IPS-15b (cell line): ENCODE measurements at regions not wholly inside any gene's neighbourhood (a gene's known extent, or its start where the extent isn't known, plus 50 kb on each side); places are given as distances from the start of the nearest gene placed in this dataset.

Experiments used
- H3K27me3 ChIP-seq: one replicate; pipeline ENCODE4 v1.6.1; 2013; ENCODE audit warnings: low read length; ENCODE audit not compliant: control insufficient read depth, insufficient read depth
- H3K36me3 ChIP-seq: one replicate; pipeline ENCODE4 v1.6.1; 2013; ENCODE audit warnings: low read length; ENCODE audit not compliant: control insufficient read depth, insufficient read depth
- H3K4me1 ChIP-seq: one replicate; pipeline ENCODE4 v1.6.1; 2013; ENCODE audit warnings: mild to moderate bottlenecking, low read length; ENCODE audit not compliant: control insufficient read depth, insufficient read depth
- H3K4me3 ChIP-seq: one replicate; pipeline ENCODE4 v1.5.1; 2013; ENCODE audit warnings: low read depth, low read length
- H3K9ac ChIP-seq: one replicate; pipeline ENCODE4 v1.6.1; 2013; ENCODE audit warnings: low read depth, mild to moderate bottlenecking, low read length
- H3K9me3 ChIP-seq: one replicate; pipeline ENCODE4 v1.6.1; 2013; ENCODE audit warnings: mild to moderate bottlenecking, low read length; ENCODE audit not compliant: control insufficient read depth, insufficient read depth

- H3K9ac ChIP-seq, result no peak overlapping the region
- no peaks in the 10 kb centered on the region for H3K36me3 ChIP-seq
- H3K4me1 ChIP-seq, result no peaks in the 10 kb centered on the region
- no peaks in the 10 kb centered on the region for H3K27me3 ChIP-seq
- no peak overlapping the region for H3K4me3 ChIP-seq
- no peaks in the 10 kb centered on the region for H3K9me3 ChIP-seq
Observed at GRCh38 chr21:16842696-16843035, 670.2 kb upstream of the CXADR start.

DNA sequence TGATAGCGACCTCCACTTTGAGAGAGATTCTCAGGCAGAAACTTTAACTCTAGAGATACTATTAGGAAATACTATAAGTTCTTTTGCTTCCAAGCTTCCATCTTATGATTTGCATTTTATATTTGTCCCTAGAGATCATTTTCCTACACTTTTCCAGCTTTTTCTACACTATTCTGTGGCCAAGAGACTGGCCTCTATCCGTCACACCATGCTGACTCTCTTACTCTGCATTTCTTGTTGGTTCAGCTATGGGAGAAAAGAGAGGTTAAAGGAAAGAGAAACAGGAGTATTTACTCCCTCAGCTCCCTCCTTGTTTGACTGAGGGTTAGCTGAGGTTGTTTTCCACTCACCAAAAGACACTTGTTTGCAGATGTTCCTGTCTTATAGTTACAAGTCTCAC, 665.6 kb upstream of the CXADR start:
- Histone ChIP-seq H3K4me3 (no peak overlapping the region), H3K27me3 (no peaks in the 10 kb centered on the region), H3K9ac (no peak overlapping the region), H3K36me3 (no peaks in the 10 kb centered on the region), H3K4me1 (no peaks in the 10 kb centered on the region), H3K9me3 (no peaks in the 10 kb centered on the region)

- Histone ChIP-seq H3K9me3 (no peaks in the 10 kb centered on the region), H3K36me3 (no peaks in the 10 kb centered on the region), H3K4me1 (no peaks in the 10 kb centered on the region), H3K9ac (no peak overlapping the region), H3K4me3 (no peak overlapping the region), H3K27me3 (no peaks in the 10 kb centered on the region)
Observed at GRCh38 chr21:16851054-16851453, 661.8 kb upstream of the CXADR start.

DNA sequence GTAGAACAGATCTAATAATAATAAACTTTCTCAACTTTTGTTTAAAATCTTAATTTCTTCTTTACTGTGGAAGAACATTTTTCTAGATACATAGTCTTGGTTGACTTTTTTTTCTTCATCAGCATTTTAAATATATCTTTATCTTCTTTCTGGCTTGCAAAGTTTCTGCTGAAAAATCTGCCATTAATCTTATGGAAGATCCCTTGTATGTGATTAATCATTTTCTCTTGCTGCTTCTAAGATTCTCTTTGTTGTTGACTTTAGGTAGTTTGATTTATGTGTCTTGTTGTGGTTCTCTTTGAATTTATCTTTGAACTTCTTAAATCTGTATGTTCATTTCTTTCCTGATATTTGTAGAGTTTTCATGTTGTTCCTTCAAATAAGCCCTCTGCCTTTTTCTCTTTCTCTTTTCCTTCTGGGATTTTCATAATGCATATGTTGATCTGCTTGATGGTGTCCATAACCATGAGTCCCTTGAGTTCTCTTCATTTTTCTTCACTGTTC, 657.6 kb upstream of the CXADR start:
- Histone ChIP-seq H3K9me3 (no peaks in the 10 kb centered on the region), H3K4me3 (no peak overlapping the region), H3K36me3 (no peaks in the 10 kb centered on the region), H3K9ac (no peak overlapping the region), H3K27me3 (no peaks in the 10 kb centered on the region), H3K4me1 (no peaks in the 10 kb centered on the region)

GRCh38 chr21:16863362-16863905, 649.4 kb upstream of the CXADR start:
- H3K9me3 ChIP-seq, result no peaks in the 10 kb centered on the region
- H3K27me3 ChIP-seq, result no peaks in the 10 kb centered on the region
- no peak overlapping the region for H3K9ac ChIP-seq
- H3K4me1 ChIP-seq, result peaks cover 11% of the 10 kb centered on the region
- no peaks in the 10 kb centered on the region for H3K36me3 ChIP-seq
- H3K4me3 ChIP-seq, result no peak overlapping the region

DNA sequence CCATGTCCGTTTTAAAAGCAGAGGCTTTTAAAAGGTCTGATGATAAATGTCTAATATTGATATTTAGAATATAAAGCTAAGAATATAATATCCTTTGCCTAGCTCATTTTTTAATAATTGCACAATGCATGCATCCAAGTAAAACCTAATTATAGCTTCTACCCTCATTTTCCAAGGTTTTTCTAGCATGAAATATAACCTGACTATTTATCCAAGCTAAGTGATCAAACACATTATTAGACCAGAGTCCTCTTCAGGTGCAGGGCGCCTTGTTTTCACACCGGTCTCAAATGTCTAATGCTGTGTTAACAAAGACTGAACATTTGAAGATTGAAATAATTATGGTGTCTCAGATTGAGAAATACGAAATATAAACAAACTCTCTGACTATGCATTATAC, 648.9 kb upstream of the CXADR start:
- no peak overlapping the region for H3K4me3 ChIP-seq

DNA sequence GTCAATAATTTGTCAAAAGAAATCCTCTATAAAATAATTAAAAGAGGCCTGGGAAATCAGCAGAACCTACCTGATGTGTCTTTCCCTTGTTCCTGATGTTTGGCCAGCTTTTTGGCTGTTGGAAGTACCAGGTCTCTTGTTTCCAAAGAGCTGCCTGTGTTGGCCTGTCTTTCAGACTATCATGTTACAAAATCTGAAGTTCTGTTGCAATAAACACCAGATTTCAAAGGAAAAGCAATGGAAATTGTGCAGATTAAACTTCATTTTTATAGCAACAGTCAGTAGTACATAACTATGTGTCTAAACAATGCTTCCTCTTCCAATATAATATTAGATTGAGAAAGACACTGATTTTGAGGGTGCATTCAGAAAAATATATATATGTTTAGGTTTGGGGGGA, 647.2 kb upstream of the CXADR start:
- Histone ChIP-seq H3K9ac (no peak overlapping the region), H3K4me3 (no peak overlapping the region), H3K27me3 (no peaks in the 10 kb centered on the region), H3K9me3 (no peaks in the 10 kb centered on the region), H3K36me3 (no peaks in the 10 kb centered on the region), H3K4me1 (peaks cover 11% of the 10 kb centered on the region)

More for the DNA sequence above, 648.9 kb upstream of the CXADR start:
- Histone ChIP-seq H3K4me1 (peaks cover 11% of the 10 kb centered on the region), H3K9me3 (no peaks in the 10 kb centered on the region), H3K27me3 (no peaks in the 10 kb centered on the region), H3K9ac (no peak overlapping the region), H3K36me3 (no peaks in the 10 kb centered on the region)

- Histone ChIP-seq H3K9me3 (no peaks in the 10 kb centered on the region), H3K9ac (no peak overlapping the region), H3K4me3 (no peak overlapping the region), H3K27me3 (no peaks in the 10 kb centered on the region), H3K4me1 (peaks cover 5% of the 10 kb centered on the region), H3K36me3 (no peaks in the 10 kb centered on the region)
Observed at GRCh38 chr21:16866851-16867250, 646.0 kb upstream of the CXADR start.

GRCh38 chr21:16870103-16870502, 642.7 kb upstream of the CXADR start:
- H3K36me3 ChIP-seq, result no peaks in the 10 kb centered on the region
- no peak overlapping the region for H3K4me3 ChIP-seq
- H3K9me3 ChIP-seq, result no peaks in the 10 kb centered on the region
- no peaks in the 10 kb centered on the region for H3K4me1 ChIP-seq
- H3K9ac ChIP-seq, result no peak overlapping the region
- no peaks in the 10 kb centered on the region for H3K27me3 ChIP-seq

GRCh38 chr21:16872616-16873015, 640.2 kb upstream of the CXADR start:
- no peaks in the 10 kb centered on the region for H3K9me3 ChIP-seq
- H3K36me3 ChIP-seq, result no peaks in the 10 kb centered on the region
- no peak overlapping the region for H3K9ac ChIP-seq
- no peaks in the 10 kb centered on the region for H3K4me1 ChIP-seq
- H3K27me3 ChIP-seq, result no peaks in the 10 kb centered on the region
- H3K4me3 ChIP-seq, result no peak overlapping the region

GRCh38 chr21:16873176-16873575, 639.7 kb upstream of the CXADR start:
- no peaks in the 10 kb centered on the region for H3K27me3 ChIP-seq
- no peaks in the 10 kb centered on the region for H3K4me1 ChIP-seq
- no peaks in the 10 kb centered on the region for H3K36me3 ChIP-seq
- H3K9me3 ChIP-seq, result no peaks in the 10 kb centered on the region
- no peak overlapping the region for H3K9ac ChIP-seq
- no peak overlapping the region for H3K4me3 ChIP-seq

DNA sequence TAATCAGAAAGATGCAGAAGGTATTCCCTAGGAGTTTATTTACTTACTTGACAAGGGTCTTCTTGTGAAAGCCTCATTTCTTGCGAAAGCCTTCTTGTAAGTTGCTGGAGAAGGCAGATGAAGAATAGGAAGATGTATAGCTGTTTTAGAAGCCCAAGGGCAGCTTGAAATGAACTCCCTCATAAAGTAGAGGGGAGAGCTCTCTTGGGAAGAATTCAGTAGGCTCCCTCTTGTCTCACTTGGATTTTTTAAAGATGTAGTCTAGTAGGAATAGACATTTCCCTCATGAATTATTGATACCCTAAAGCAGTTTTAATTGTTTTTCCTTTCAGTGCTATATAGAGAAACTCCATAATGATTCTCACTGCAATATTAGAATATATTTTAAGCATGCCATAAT, 639.2 kb upstream of the CXADR start:
- no peak overlapping the region for H3K4me3 ChIP-seq
- no peaks in the 10 kb centered on the region for H3K36me3 ChIP-seq
- H3K27me3 ChIP-seq, result no peaks in the 10 kb centered on the region
- H3K4me1 ChIP-seq, result no peaks in the 10 kb centered on the region
- no peak overlapping the region for H3K9ac ChIP-seq
- H3K9me3 ChIP-seq, result no peaks in the 10 kb centered on the region
